HG03432 (cell line): ENCODE measurements at regions not wholly inside any gene's neighbourhood (a gene's known extent, or its start where the extent isn't known, plus 50 kb on each side); places are given as distances from the start of the nearest gene placed in this dataset.

Source experiments
- ATAC-seq: cut with Tn5 transposase; IDR thresholded peaks from one replicate; pipeline ENCODE4 v1.9.1; 2021; ENCODE audit warnings: mild to moderate bottlenecking, moderate library complexity; ENCODE audit not compliant: unreplicated experiment

GRCh38 chr12:111160350-111161241 lies 208.3 kb downstream of the PHETA1 start:
- no peak for ATAC-seq

GRCh38 chr12:111158992-111159391 lies 209.9 kb downstream of the PHETA1 start:
- no peak for ATAC-seq

DNA sequence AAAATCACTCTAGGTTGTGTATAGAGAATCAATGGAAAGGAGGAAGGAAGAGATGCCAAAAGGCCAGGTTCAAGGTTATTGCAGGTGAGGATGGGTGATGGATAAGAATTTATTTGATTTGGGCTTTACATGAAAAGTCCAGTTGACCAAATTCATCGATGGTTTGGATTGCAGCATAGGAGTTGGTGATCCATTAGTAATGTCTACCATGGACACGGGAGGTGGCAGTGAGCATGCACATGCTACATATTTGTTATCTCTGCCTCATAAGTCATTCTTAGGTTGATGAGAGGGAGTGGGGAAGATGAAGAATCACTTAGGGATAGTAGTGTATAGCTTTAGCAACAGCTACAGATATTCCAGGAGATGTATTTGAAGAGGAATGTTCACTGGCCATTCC lies 211.4 kb downstream of the PHETA1 start:
- no peak for ATAC-seq

GRCh38 chr12:111156304-111156703 lies 212.6 kb downstream of the PHETA1 start:
- ATAC-seq = no peak

DNA sequence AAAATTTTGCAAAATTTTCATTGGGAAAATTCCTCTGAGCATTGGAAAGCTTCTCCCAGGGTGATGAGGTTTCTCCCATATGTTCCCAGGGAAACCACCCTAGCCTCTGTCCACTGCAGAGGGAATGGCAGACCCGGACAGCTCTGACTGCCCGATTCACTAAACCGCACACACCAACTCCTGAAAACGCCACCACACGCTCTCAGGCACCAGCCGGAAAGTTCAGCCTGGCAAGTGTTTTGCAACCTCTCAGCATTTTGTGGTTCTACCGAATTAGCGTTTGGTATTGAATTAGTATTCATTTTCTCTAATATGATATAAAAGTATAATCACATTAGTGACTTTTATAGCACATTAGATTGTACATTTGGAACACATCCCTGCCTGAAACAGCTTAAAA lies 213.4 kb downstream of the PHETA1 start:
- ATAC-seq = no peak

- ATAC-seq = no peak
Measured at GRCh38 chr12:111155020-111155419, 213.9 kb downstream of the PHETA1 start.

- no peak for ATAC-seq
Measured at GRCh38 chr12:111154147-111154834, 214.6 kb downstream of the PHETA1 start.

- ATAC-seq = no peak
Measured at GRCh38 chr12:111152561-111152960, 216.3 kb downstream of the PHETA1 start.

DNA sequence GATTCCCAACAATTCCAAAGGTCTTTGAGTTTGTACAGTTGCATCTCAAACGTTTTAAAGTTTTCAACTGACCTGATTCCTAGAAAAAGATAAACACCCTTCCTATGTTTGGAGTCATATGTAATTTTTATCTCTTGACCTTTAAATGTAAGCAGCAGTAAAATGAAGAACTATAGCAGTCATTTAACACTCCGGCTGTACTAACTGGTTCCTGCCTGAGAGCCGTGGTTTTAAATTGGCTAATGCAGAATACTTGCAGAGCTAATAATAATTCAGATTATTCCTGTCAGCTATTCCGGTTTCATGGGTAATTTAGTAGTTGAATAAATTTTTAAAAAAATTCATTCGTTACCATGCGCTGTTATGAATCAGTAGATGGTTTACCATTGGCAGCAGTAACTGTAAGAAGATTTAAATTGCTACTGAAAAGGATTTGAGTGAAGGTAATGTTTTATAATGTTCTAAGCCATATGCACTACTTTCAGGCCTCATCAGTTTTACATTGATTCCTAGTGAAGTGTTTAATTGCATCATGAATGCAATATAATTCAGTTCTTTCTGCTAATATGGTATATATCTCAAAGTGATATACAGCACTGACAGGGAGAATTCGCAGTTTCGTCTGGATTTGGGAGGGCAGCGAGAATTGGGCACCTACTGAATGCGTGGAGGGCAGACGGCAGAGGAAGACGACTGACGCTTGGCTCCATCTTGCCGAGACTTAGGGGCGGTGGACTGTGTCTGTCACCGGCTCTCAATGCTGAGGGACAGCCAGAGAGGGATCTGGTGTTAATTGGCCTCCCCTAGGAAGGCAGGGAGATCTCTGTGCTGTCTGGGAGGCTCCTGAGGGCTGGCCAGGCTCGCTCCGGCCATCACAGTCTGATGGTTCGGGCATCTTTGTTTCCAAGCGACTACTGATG lies 217.7 kb downstream of the PHETA1 start:
- no peak for ATAC-seq

GRCh38 chr12:111150360-111150759 lies 218.5 kb downstream of the PHETA1 start:
- no peak for ATAC-seq

- no peak for ATAC-seq
Measured at GRCh38 chr12:111149299-111149698, 219.6 kb downstream of the PHETA1 start.

- ATAC-seq = no peak
Measured at GRCh38 chr12:111148005-111148404, 220.9 kb downstream of the PHETA1 start.

- ATAC-seq = no peak
Measured at GRCh38 chr12:111143271-111143670, 222.9 kb upstream of the MYL2 start.

DNA sequence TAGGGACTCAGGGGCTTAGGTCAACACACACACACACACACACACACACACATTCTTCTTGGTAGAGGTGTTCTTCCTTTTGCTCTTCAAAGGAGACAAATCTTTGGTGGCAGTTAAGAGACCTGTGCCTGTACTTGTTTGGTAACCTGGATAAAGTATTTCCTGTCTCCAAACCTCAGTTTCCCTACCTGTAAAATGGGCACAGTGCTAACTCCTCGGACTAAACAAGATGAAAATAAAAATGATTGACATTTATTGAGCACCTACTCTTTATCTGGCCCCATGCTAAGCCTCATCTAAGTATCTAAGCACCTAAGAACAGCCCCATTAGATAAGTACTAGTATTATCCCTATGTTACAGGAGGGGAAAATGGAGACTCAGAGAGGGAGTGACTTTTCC lies 220.8 kb upstream of the MYL2 start:
- no peak for ATAC-seq

DNA sequence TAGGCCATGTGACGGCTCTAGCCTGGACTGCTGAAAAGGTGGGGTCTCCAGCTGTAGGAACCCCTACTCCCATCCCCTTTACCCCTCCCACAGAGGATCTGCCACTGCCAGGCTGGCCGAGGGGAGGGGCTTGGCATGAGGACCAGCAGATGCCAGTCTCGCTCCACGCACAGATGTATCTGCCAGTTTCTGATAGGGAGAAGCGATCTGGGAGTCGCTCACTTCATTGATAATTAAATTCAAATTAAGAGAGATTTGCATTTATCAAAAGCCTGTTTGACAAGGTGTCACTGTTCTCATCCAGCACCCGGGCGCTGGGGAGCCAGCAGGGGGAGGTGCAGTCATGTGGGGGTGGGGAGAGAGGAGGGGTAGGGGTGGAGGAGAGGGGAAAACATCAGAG lies 217.6 kb upstream of the MYL2 start:
- no peak for ATAC-seq

DNA sequence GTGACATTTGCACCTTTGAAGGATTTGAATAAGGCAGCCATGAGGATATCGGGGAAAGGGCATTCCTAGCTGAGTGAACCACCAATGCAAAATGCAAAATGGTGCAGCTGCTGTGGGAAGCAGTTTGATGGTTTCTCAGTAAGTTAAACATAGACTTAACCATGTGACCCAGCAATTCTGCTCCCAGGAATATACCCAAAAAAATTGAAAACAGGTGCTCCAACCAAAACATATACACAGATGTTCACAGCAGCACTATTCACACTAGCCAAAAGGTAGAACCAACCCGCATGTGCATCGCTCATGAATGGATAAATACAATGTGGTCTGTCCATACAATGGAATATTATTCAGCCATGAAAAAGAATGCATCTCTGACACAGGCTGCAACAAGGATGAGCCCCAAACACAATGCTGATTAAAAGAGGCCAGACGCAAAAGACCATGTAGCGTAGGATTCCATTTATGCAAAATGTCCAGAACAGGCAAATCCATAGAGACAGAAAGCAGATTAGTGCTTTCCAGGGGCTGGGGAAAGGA lies 215.0 kb upstream of the MYL2 start:
- no peak for ATAC-seq

- no peak for ATAC-seq
Measured at GRCh38 chr12:111130336-111130735, 210.0 kb upstream of the MYL2 start.

GRCh38 chr12:111129149-111129767 lies 208.9 kb upstream of the MYL2 start:
- no peak for ATAC-seq

DNA sequence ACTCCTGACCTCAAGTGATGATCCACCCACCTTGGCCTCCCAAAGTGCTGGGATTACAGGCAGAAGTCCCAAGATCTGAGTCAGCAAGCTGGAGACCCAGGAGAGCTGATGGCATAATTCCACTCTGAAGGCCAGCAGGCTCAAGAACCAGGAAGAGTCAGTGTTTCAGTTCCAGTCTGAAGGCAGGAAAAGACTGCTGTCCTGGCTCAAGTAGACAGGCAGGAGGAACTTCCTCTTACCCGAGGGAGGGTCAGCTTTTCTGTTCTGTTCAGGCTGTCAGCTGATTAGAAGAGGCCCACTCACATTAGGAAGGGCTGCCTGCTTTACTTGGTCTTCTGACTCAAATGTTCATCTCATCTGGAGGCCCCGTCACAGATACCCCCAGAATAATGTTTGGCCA lies 206.0 kb upstream of the MYL2 start:
- ATAC-seq = no peak

DNA sequence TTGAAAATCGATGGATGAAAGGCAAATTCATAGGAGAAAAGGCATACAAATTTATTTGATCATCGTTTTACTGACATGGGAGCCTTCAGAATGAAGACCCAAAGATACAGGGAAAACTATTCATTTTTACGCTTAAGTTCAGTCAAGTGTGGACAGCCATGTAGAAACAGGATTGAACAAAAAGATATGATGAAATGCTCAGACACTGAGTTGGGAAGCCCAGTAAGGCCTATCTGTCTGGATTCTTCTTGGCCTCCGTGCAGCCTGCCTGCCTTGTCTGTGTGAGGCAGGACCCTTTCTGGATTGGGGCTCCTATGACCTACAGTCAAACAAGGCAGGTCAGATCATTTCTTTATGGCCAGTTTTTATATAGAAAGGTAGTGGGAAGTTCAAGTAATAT lies 203.8 kb upstream of the MYL2 start:
- no peak for ATAC-seq

DNA sequence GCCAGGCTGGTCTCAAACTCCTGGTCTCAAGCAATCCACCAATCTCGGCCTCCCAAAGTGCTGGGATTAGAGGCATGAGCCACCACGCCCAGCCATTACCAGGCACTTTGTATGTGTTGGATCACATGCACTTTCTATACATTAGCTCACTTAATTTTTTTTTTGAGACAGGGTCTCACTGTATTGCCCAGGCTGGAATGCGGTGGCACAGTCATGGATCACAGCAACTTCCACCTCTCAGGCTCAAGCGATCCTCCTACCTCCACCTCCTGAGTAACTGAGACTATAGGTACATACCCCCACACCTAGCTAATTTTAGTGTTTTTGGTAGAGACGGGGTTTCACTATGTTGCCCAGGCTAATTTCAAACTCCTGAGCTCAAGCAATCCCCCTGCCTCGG lies 203.0 kb upstream of the MYL2 start:
- no peak for ATAC-seq
